ES-I3 (cell line): ENCODE measurements at regions not wholly inside any gene's neighbourhood (a gene's known extent, or its start where the extent isn't known, plus 50 kb on each side); places are given as distances from the start of the nearest gene placed in this dataset.
A peak's percentile ranks its signal among the peaks of the same experiment; 100 is the strongest.
"Not testable (repeated sequence)": the region's sequence is repeated elsewhere in the genome, so short reads cannot be mapped to it uniquely, and the experiment has no call there.

Source experiments
- H3K36me3 ChIP-seq: 2 replicates; pipeline ENCODE4 v1.6.1; 2013; ENCODE audit warnings: mild to moderate bottlenecking, low read length, control low read depth, moderate library complexity; ENCODE audit not compliant: insufficient read depth
- H3K4me1 ChIP-seq: 2 replicates; pipeline ENCODE4 v1.6.1; 2013; ENCODE audit warnings: mild to moderate bottlenecking, control low read depth, low read length; ENCODE audit not compliant: insufficient read depth
- H3K9ac ChIP-seq: 2 replicates; pipeline ENCODE4 v1.6.1; 2013; ENCODE audit warnings: low read depth, mild to moderate bottlenecking, low read length, moderate library complexity
- H3K9me3 ChIP-seq: 2 replicates; pipeline ENCODE4 v1.6.1; 2013; ENCODE audit warnings: mild to moderate bottlenecking, low read length, moderate library complexity; ENCODE audit not compliant: control insufficient read depth, insufficient read depth

DNA sequence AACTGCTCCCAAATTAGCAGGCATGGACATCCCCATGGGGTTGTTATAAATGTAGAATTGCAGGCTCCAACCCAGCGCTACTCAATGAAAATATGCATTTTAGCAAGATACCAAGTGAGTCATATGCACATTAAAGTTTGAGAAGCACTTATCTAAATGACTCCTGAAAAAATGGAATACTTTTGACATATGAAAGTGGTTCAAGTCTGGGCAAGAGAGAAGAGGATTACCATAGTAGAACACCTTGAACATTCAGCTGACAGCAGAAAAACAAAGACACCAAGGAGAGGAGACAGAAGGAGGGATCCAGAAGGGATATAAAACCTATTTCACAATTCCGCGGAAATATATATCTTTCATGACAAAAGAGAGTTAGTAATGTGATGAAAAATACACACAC is 63.2 kb upstream of the CT83 start:
- Histone ChIP-seq H3K36me3 (no peaks in the 10 kb centered on the region), H3K9ac (no peak overlapping the region), H3K9me3 (no peaks in the 10 kb centered on the region), H3K4me1 (no peaks in the 10 kb centered on the region; the same call in 1 of the 2 replicates)

DNA sequence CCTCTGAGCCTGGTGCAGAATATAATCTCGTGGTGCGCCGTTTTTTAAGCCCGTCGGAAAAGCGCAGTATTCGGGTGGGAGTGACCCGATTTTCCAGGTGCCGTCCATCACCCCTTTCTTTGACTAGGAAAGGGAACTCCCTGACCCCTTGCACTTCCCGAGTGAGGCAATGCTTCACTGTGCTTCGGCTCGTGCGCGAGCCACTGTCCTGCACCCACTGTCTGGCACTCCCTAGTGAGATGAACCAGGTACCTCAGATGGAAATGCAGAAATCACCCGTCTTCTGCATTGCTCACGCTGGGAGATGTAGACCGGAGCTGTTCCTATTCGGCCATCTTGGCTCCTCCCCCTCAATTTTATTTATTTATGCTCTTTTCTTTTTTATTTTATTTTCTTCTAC is 57.5 kb upstream of the CT83 start:
- peak overlapping the region; percentile 47 for H3K9ac ChIP-seq
- not testable (repeated sequence) for H3K36me3 ChIP-seq, H3K4me1 ChIP-seq, H3K9me3 ChIP-seq
